ENCODE measurements at regions not wholly inside any gene's neighbourhood (a gene's known extent, or its start where the extent isn't known, plus 50 kb on each side); places are given as distances from the start of the nearest gene placed in this dataset.

DNA sequence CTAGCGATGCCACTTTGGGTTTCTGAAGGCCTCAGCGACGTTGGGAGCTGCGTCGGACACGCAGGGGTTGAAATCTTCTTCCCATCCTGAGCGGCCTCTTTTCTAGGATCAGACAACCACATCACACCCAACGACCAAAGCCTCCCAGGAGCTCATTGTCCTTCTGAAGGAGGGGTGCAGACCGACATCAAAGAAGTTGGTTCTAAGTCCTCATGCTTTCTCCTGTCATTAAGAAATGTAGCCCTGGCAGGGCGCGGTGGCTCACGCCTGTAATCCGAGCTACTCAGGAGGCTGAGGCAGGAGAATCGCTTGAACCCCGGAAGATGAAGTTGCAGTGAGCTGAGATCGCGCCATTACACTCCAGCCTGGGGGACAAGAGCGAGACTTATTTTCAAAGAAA, 1681.9 kb downstream of the TP53TG3F start:
- Histone ChIP-seq H3K27me3 (replicated peaks; ENCODE audit: insufficient read depth) (no peaks in the 10 kb centered on the region), H3K4me1 (ENCODE audit: control insufficient read depth in 1 of 2, low read depth in 2 of 2) (no peaks in the 10 kb centered on the region), H3K9me3 (no peaks in the 10 kb centered on the region), H3K36me3 (no peaks in the 10 kb centered on the region), H3K27ac (no peak overlapping the region), H3K4me3 (no peak overlapping the region)
- TF ChIP-seq, protein P1, sequence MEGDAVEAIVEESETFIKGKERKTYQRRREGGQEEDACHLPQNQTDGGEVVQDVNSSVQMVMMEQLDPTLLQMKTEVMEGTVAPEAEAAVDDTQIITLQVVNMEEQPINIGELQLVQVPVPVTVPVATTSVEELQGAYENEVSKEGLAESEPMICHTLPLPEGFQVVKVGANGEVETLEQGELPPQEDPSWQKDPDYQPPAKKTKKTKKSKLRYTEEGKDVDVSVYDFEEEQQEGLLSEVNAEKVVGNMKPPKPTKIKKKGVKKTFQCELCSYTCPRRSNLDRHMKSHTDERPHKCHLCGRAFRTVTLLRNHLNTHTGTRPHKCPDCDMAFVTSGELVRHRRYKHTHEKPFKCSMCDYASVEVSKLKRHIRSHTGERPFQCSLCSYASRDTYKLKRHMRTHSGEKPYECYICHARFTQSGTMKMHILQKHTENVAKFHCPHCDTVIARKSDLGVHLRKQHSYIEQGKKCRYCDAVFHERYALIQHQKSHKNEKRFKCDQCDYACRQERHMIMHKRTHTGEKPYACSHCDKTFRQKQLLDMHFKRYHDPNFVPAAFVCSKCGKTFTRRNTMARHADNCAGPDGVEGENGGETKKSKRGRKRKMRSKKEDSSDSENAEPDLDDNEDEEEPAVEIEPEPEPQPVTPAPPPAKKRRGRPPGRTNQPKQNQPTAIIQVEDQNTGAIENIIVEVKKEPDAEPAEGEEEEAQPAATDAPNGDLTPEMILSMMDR (IDR thresholded peaks at IDR 0.05): no peak
- DNase-seq (ENCODE audit: low spot score) (no peak), ATAC-seq (ENCODE audit: insufficient number of reproducible peaks, low FRiP score, low read depth) (no peak)

DNA sequence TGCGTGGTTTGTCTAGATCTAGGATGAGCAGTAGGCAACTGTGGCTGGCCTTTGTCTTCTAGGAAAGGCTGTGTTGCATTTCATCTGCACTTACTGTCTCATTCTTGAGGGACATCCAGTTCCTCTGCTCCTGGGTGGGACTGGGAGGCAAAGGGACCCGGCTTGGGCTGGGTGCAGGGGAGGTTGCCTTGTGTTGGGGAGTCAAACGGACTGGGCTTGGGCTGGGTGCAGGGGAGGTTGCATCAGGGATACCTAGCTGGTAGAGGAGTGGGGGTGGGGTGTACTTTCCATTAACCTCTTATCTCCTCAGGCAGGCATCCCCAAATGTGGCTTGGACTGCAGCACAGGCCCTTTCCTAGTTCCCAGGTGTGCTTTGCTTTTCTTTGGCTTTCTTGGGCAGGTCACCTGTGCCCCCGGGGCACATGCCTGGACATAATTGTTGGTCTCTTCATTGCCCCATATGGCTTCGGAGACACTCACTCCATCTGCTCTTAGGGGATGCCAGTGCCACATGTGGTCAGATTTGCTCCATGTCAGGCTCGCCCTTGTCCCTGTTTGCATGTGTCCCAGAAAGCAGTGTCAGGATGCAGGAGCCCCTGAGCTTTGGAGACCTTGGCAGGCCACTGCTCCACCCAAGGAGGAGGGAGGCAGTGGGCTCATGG, 1682.9 kb downstream of the TP53TG3F start:
- ATAC-seq (ENCODE audit: insufficient number of reproducible peaks, low FRiP score, low read depth): no peak
- H3K27ac ChIP-seq: no peak overlapping the region

DNA sequence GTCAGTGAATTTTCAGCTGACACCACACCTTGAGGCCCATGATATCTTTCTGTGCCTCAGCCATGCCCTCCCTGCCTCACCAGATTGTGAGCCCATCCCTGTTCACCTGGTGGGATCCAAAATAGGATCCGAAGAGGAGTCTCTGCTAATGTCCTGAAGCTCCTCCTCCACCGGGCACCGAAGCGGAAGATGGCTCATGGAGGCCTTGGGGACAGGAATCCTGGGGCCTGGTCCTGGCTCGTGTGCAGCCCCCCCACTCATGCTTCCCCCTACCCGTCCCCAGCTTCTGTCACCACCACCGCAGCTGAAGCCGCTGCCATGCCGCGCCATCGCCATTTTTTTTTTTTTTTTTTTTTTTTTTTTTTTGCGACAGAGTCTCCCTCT, 1683.4 kb downstream of the TP53TG3F start:
- Histone ChIP-seq H3K4me1 (ENCODE audit: control insufficient read depth in 1 of 2, low read depth in 2 of 2) (no peaks in the 10 kb centered on the region), H3K9me3 (no peaks in the 10 kb centered on the region), H3K4me3 (no peak overlapping the region), H3K27ac (no peak overlapping the region), H3K36me3 (no peaks in the 10 kb centered on the region), H3K27me3 (replicated peaks; ENCODE audit: insufficient read depth) (no peaks in the 10 kb centered on the region)
- ATAC-seq (ENCODE audit: insufficient number of reproducible peaks, low FRiP score, low read depth): no peak
- TF ChIP-seq, protein P1 (IDR thresholded peaks at IDR 0.05): no peak
- DNase-seq (ENCODE audit: low spot score): no peak

More for the DNA sequence above, 1682.9 kb downstream of the TP53TG3F start:
- no peaks in the 10 kb centered on the region for H3K9me3 ChIP-seq
- H3K4me3 ChIP-seq: no peak overlapping the region
- DNase-seq (ENCODE audit: low spot score): no peak
- no peaks in the 10 kb centered on the region for H3K36me3 ChIP-seq
- no peaks in the 10 kb centered on the region for H3K27me3 ChIP-seq (replicated peaks; ENCODE audit: insufficient read depth)
- TF ChIP-seq, protein P1 (IDR thresholded peaks at IDR 0.05): no peak
- no peaks in the 10 kb centered on the region for H3K4me1 ChIP-seq (ENCODE audit: control insufficient read depth in 1 of 2, low read depth in 2 of 2)

DNA sequence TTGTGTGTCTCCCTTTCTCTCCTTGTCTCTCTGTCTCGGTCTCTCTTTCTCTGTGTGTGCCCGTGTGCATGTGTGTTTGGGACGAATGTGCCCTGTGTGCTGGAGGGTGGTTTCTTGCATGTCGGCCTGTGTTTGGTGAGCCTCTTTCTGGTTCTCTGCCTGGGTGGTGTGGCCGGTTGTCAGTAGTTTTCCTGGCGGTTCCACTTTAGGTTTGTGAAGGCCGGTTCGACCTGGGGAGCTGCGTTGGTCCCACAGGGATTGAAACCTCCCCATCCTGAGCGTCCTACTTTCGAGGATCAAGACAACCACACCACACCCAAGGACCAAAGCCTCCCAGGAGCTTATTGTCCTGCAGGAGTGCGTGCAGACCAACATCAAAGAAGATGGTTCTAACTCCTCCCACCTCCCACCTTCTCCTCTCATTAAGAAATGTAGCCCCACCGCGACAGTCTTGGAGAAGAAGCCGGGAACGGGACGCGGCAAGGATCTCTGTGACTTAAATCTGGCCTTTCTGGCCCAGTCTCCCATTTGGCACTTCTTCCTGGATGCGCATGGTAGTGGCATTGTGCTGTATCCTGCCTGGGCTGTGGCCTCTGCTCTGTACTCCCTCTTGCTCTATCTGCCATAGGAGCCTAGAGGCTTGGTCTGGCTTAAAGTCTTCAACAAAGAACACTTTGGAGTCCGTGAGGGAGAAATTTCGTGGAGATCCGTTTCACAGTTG, 1685.0 kb downstream of the TP53TG3F start:
- Histone ChIP-seq H3K36me3 (no peaks in the 10 kb centered on the region), H3K4me3 (no peak overlapping the region), H3K9me3 (no peaks in the 10 kb centered on the region), H3K4me1 (ENCODE audit: control insufficient read depth in 1 of 2, low read depth in 2 of 2) (no peaks in the 10 kb centered on the region), H3K27me3 (replicated peaks; ENCODE audit: insufficient read depth) (no peaks in the 10 kb centered on the region), H3K27ac (no peak overlapping the region)
- DNase-seq (ENCODE audit: low spot score): no peak
- TF ChIP-seq, protein P1 (IDR thresholded peaks at IDR 0.05): no peak
- ATAC-seq (ENCODE audit: insufficient number of reproducible peaks, low FRiP score, low read depth): no peak

DNA sequence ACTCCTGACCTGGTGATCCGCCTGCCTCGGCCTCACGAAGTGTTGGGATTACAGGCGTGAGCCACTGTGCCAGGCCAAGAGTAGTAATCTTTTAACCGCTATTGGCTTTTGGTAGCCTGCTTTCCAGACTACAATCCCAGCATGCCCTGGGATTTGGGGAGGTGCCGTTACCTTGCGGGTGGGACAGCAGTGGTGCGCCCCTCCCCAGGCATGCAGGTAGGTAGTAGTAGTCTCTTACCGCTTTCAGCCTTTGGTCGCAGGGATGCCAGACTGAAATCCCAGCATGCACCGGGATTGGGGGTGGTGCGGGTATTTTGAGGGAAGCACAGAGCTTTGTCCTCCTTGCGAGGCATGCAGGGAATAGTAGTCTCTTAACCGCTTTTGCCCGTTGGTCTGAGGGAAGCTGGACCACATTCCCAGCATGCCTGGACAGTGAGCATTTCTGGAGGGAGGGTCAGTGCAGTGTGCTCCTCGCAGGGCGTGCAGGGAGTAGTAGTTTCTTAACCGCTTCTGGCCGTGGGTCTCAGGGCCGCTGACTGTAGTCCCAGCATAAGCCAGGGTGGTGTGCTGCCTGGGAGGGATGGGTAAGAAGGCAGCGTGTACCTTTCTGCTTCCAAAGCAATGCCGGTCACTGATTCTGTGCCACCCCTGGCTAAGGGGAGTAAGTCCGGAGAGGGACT, 1686.8 kb downstream of the TP53TG3F start:
- Histone ChIP-seq H3K27ac (no peak overlapping the region), H3K4me1 (ENCODE audit: control insufficient read depth in 1 of 2, low read depth in 2 of 2) (no peaks in the 10 kb centered on the region), H3K27me3 (replicated peaks; ENCODE audit: insufficient read depth) (no peaks in the 10 kb centered on the region), H3K4me3 (no peak overlapping the region), H3K36me3 (no peaks in the 10 kb centered on the region), H3K9me3 (no peaks in the 10 kb centered on the region)
- ATAC-seq (ENCODE audit: insufficient number of reproducible peaks, low FRiP score, low read depth) (no peak), DNase-seq (ENCODE audit: low spot score) (no peak)
- TF ChIP-seq, protein P1 (IDR thresholded peaks at IDR 0.05): no peak

Data from thoracic aorta (tissue), 2 donors.